ENCODE measurements at regions not wholly inside any gene's neighbourhood (a gene's known extent, or its start where the extent isn't known, plus 50 kb on each side); places are given as distances from the start of the nearest gene placed in this dataset.
"Not testable (repeated sequence)": the region's sequence is repeated elsewhere in the genome, so short reads cannot be mapped to it uniquely, and the experiment has no call there.

GRCh38 chr9:41783070-41783810 is 346.0 kb downstream of the CNTNAP3B start:
- H3K27me3 Mint-ChIP-seq; H3K36me3 Mint-ChIP-seq (ENCODE audit: low read depth); H3K4me1 Mint-ChIP-seq; POLR2A ChIA-PET; CTCF ChIA-PET; H3K9me3 Mint-ChIP-seq; H3K27ac Mint-ChIP-seq; DNase-seq; H3K4me3 Mint-ChIP-seq: not testable (repeated sequence)

DNA sequence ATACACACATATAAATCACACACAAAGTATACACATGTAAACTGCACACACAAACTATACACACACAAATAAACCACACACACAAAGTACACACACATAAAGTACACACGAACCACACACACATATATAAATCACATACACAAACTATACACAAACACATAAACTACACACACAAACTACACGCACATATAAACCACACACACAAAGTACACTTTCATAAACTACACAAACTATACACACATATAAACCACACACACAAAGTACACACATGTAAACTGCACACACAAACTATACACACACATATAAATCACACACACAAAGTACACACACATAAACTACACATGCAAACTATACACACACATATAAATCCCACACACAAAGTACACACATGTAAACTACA is 347.3 kb downstream of the CNTNAP3B start:
- POLR2A ChIA-PET; H3K36me3 Mint-ChIP-seq (ENCODE audit: low read depth); H3K4me3 Mint-ChIP-seq; H3K9me3 Mint-ChIP-seq; CTCF ChIA-PET; H3K27ac Mint-ChIP-seq; H3K27me3 Mint-ChIP-seq; H3K4me1 Mint-ChIP-seq; DNase-seq: not testable (repeated sequence)

DNA sequence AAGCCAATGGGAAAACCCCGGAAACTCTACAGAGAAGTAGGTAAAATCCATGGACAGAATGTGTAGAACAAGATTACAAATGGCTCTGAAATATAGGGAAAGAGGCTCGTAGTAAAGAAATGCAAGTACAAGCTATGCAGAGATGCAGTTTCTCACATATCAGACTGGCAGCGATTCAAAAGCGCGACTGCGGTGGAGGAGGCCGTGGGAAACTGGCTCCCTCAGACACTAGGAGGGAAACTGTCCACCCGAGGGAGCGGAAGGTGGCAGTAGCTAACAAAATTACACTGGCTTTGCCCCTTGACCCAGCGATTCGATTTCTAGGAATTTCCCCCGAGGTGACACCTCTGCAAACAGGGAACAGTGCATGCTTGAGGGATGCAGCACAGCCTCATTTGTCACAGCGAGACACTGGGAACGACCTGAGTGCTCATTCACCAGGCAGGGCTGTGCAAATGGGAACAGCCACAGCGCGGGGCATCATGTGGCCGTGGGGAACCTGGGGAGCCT is 349.3 kb downstream of the CNTNAP3B start:
- H3K27me3 Mint-ChIP-seq; DNase-seq; H3K9me3 Mint-ChIP-seq; H3K4me3 Mint-ChIP-seq; CTCF ChIA-PET; H3K27ac Mint-ChIP-seq; H3K4me1 Mint-ChIP-seq; POLR2A ChIA-PET; H3K36me3 Mint-ChIP-seq (ENCODE audit: low read depth): not testable (repeated sequence)

DNA sequence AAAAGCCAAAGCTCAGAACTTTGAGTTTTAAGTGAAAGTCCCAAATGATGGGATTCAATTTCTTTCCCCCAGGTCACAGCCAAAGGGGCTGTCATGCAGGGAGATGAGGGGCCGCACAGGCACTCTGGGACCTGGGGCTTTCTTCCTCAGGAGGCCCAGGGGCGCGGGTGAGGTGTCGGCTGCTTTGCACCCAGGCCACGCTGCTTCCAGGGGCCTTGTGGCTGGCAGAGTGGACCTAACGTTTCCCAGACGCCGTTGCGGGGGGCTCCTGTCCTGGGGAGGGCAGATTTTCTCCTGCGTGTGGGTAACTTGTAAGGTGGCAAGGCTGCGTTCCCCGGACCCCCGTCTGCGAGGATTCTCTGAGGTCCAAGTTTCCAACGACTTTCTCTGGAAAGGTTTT is 350.0 kb downstream of the CNTNAP3B start:
- H3K9me3 Mint-ChIP-seq; H3K4me1 Mint-ChIP-seq; H3K36me3 Mint-ChIP-seq (ENCODE audit: low read depth); H3K27me3 Mint-ChIP-seq; POLR2A ChIA-PET; H3K27ac Mint-ChIP-seq; H3K4me3 Mint-ChIP-seq; CTCF ChIA-PET; DNase-seq: not testable (repeated sequence)

DNA sequence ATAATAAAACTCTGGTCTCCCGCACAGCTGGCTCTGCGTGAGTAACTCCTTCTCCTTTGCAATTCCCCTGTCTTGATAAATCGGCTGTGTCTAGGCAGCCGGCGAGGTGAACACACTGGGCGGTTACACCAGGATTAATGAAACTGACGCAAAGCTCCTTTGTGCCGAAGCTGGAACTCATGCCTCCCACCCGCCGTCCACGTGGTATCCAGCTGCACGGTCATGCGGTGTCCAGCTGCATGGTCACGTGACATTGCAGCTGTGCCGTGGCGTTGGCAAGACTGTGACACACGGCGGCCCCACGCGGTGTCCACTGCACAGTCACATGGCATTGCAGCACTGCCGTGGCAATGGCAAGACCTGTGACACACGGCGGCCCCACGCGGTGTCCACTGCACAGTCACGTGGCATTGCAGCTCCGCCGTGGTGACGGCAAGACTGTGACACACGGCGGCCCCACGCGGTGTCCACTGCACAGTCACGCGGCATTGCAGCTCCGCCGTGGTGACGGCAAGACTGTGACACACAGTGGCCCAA is 350.6 kb downstream of the CNTNAP3B start:
- H3K9me3 Mint-ChIP-seq; H3K4me3 Mint-ChIP-seq; H3K4me1 Mint-ChIP-seq; H3K36me3 Mint-ChIP-seq (ENCODE audit: low read depth); DNase-seq; H3K27me3 Mint-ChIP-seq; POLR2A ChIA-PET; CTCF ChIA-PET; H3K27ac Mint-ChIP-seq: not testable (repeated sequence)

- H3K27me3 Mint-ChIP-seq; POLR2A ChIA-PET; H3K27ac Mint-ChIP-seq; DNase-seq; H3K36me3 Mint-ChIP-seq (ENCODE audit: low read depth); H3K9me3 Mint-ChIP-seq; H3K4me1 Mint-ChIP-seq; CTCF ChIA-PET; H3K4me3 Mint-ChIP-seq: not testable (repeated sequence)
These were observed 351.7 kb downstream of the CNTNAP3B start for GRCh38 chr9:41777536-41777935.

GRCh38 chr9:41772541-41772940 is 356.7 kb downstream of the CNTNAP3B start:
- H3K9me3 Mint-ChIP-seq; H3K36me3 Mint-ChIP-seq (ENCODE audit: low read depth); H3K4me3 Mint-ChIP-seq; H3K4me1 Mint-ChIP-seq; H3K27me3 Mint-ChIP-seq; H3K27ac Mint-ChIP-seq; POLR2A ChIA-PET; DNase-seq; CTCF ChIA-PET: not testable (repeated sequence)

DNA sequence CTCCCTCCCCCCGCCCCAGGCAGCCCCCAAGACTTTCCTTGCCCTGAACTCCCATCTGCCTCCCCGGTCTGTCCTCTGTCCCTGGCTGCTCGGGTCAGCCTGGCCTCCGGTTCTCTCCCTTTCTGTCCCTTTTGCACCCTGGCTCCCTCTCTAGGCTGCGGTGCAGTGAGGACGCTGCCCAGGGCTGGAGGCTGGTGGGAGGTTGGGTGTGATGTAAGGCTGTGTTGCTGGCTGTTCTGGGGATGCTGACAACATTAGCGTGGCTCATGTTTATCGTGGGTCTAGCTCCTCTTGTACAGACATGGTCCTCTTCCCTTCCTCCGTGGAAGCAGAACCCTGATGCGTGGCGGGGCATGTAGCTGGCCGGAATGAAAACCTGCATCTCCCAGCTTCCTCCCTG is 357.5 kb downstream of the CNTNAP3B start:
- H3K27me3 Mint-ChIP-seq; CTCF ChIA-PET; DNase-seq; H3K4me3 Mint-ChIP-seq; H3K9me3 Mint-ChIP-seq; H3K27ac Mint-ChIP-seq; POLR2A ChIA-PET; H3K36me3 Mint-ChIP-seq (ENCODE audit: low read depth); H3K4me1 Mint-ChIP-seq: not testable (repeated sequence)

- H3K4me3 Mint-ChIP-seq; POLR2A ChIA-PET; CTCF ChIA-PET; H3K4me1 Mint-ChIP-seq; DNase-seq; H3K27me3 Mint-ChIP-seq; H3K27ac Mint-ChIP-seq; H3K9me3 Mint-ChIP-seq; H3K36me3 Mint-ChIP-seq (ENCODE audit: low read depth): not testable (repeated sequence)
These were observed 374.4 kb downstream of the CNTNAP3B start for GRCh38 chr9:41754822-41755221.

DNA sequence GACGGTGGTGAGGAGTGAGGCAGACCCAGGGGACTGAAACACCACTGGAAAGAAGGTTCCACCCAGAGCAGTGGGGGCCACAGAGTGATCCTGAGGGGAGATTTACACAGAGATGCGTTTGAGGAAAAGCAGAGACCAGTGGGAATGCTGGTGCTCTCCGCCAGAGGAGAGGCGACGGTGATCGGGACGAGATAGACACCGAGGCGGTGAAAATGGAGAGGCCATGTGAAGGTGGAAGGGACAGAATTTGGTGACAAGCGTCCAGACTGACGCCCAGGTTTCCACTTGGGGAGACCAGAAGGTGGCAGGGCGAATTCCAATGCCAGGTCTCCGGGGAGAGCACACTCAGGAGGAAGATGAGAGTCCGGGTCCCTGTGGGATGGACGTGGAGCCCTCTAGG is 374.8 kb downstream of the CNTNAP3B start:
- DNase-seq; H3K27ac Mint-ChIP-seq; POLR2A ChIA-PET; H3K9me3 Mint-ChIP-seq; H3K4me3 Mint-ChIP-seq; CTCF ChIA-PET; H3K4me1 Mint-ChIP-seq; H3K36me3 Mint-ChIP-seq (ENCODE audit: low read depth); H3K27me3 Mint-ChIP-seq: not testable (repeated sequence)

- H3K4me3 Mint-ChIP-seq, POLR2A ChIA-PET: not testable (repeated sequence)
These were observed 387.3 kb downstream of the CNTNAP3B start for GRCh38 chr9:41741897-41742296.

DNA sequence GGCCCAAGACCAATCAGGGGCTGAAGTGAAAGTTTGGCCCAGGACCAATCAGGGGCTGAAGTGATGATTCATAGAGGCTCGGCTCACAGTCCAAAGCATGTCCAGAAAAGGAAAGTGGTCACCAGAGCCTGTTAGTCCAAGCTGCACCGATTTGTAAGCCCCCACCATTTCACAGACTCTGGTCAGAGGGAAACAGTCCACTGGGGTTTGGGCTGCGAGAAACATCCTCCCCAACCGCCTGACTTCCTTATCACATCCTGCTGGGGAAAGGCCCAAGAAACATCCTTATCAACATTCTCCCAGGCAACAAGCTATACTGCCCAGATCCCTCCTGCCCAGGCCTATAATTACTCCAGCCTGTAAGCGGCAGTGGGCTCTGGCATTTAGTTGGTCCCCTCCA is 388.1 kb downstream of the CNTNAP3B start:
- H3K27me3 Mint-ChIP-seq; H3K27ac Mint-ChIP-seq; H3K4me1 Mint-ChIP-seq; H3K9me3 Mint-ChIP-seq; DNase-seq; CTCF ChIA-PET; H3K4me3 Mint-ChIP-seq; H3K36me3 Mint-ChIP-seq (ENCODE audit: low read depth); POLR2A ChIA-PET: not testable (repeated sequence)

More at GRCh38 chr9:41741897-41742296, 387.3 kb downstream of the CNTNAP3B start:
- H3K36me3 Mint-ChIP-seq (ENCODE audit: low read depth); CTCF ChIA-PET; H3K27ac Mint-ChIP-seq; H3K27me3 Mint-ChIP-seq; H3K9me3 Mint-ChIP-seq; DNase-seq; H3K4me1 Mint-ChIP-seq: not testable (repeated sequence)

DNA sequence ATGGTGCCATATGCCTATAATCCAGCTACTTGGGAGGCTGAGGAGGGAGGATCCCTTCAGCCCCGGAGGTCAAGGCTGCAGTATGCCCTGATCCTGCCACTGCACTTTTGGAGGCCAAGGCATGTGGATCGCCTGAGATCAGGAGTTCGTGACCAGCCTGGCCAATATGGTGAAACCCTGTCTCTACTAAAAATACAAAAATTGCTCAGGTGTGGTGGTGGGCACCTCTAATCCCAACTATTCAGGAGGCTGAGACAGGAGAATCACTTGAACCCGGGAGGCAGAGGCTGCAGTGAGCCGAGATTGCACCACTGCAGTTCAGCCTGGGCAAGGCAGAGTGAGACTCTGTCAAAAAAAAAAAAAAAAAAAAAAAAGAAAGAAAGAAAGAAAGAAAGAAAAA is 390.5 kb downstream of the CNTNAP3B start:
- H3K27me3 Mint-ChIP-seq; H3K9me3 Mint-ChIP-seq; H3K36me3 Mint-ChIP-seq (ENCODE audit: low read depth); H3K4me1 Mint-ChIP-seq; POLR2A ChIA-PET; H3K27ac Mint-ChIP-seq; DNase-seq; H3K4me3 Mint-ChIP-seq; CTCF ChIA-PET: not testable (repeated sequence)

DNA sequence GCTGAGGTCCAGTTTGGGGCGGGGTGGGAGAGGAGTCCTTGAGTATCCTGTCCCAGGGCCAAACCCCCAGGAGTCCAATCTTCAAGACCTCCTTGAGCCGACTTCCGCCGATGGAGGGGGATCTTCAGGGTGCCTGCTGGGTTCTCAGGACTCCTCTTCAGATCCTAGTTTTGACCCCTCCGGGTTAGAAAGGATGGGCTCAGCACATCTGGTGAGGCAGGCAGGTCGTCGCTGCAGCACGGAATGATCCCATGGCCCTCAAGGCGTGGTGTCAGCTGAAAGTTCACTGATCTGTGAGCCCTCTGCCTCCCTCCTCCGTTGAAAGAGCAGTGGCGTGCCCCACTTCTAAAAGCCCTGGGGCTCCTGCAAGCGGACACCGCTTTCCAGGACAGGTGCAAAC is 430.0 kb downstream of the CNTNAP3B start:
- H3K4me3 Mint-ChIP-seq; H3K27me3 Mint-ChIP-seq; POLR2A ChIA-PET; CTCF ChIA-PET; H3K36me3 Mint-ChIP-seq (ENCODE audit: low read depth); DNase-seq; H3K4me1 Mint-ChIP-seq; H3K9me3 Mint-ChIP-seq; H3K27ac Mint-ChIP-seq: not testable (repeated sequence)
